D721Med (cell line): ENCODE measurements at regions not wholly inside any gene's neighbourhood (a gene's known extent, or its start where the extent isn't known, plus 50 kb on each side); places are given as distances from the start of the nearest gene placed in this dataset.

Experiments used
- DNase-seq: peaks from one replicate; pipeline ENCODE4 v3.0.0; 2011; ENCODE audit warnings: low spot score; ENCODE audit not compliant: insufficient read length
- FAIRE-seq: peaks from 2 replicates; lab custom pipeline; 2011; peaks lifted over from hg19 to GRCh38; lab: Jason Lieb, UNC
- TF ChIP-seq, protein P1 (sequence below): IDR thresholded peaks from 2 replicates; pipeline ENCODE4 v1.5.1; 2012; ENCODE audit warnings: mild to moderate bottlenecking, control low read depth; ENCODE audit not compliant: insufficient read depth; ENCODE audit errors: missing control alignments

GRCh38 chr18:71329114-71329513 is 1040.3 kb downstream of the SOCS6 start:
- FAIRE-seq (peak; percentile 94), DNase-seq (no peak)
- TF ChIP-seq, protein P1, sequence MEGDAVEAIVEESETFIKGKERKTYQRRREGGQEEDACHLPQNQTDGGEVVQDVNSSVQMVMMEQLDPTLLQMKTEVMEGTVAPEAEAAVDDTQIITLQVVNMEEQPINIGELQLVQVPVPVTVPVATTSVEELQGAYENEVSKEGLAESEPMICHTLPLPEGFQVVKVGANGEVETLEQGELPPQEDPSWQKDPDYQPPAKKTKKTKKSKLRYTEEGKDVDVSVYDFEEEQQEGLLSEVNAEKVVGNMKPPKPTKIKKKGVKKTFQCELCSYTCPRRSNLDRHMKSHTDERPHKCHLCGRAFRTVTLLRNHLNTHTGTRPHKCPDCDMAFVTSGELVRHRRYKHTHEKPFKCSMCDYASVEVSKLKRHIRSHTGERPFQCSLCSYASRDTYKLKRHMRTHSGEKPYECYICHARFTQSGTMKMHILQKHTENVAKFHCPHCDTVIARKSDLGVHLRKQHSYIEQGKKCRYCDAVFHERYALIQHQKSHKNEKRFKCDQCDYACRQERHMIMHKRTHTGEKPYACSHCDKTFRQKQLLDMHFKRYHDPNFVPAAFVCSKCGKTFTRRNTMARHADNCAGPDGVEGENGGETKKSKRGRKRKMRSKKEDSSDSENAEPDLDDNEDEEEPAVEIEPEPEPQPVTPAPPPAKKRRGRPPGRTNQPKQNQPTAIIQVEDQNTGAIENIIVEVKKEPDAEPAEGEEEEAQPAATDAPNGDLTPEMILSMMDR: no peak

DNA sequence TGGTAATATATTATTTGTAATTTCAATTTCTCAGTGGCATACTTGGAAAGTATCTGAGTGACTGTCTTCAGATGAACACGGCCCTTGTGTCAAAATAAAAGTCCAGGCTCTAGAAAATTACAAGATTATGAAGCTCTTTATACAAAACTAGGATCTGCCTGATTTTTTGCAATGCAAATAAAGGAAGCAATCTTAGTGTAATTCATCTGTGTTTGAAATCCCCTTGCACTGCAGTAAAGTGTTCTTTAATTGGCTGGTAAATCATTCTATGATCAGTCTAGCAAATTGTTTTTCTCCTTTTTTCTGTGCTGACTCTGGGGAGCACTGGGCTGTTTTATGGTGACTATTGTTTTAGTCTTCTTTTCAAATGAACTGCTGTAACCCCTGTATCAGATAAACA is 1039.0 kb downstream of the SOCS6 start:
- TF ChIP-seq, protein P1: no peak
- FAIRE-seq (no peak), DNase-seq (no peak)

DNA sequence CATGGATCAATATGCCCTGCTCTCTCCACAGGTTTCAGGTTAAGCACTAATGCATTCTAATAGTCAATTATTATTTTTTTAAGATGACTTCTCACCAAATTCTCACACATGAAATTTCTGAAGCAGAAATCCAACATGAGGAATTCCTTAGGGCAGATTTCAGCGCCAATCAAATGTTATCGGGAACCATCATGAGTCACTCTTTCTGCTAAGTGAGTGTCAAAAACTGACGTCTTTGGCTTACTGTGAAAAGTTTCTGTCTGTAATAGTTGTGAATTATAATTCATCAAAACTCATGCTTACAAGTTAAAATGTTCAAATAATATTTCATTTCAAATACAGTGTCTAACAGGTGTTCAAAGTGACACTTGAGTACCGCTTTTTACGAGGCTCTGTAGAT is 1038.6 kb downstream of the SOCS6 start:
- TF ChIP-seq, protein P1: no peak
- no peak for DNase-seq
- FAIRE-seq: no peak

DNA sequence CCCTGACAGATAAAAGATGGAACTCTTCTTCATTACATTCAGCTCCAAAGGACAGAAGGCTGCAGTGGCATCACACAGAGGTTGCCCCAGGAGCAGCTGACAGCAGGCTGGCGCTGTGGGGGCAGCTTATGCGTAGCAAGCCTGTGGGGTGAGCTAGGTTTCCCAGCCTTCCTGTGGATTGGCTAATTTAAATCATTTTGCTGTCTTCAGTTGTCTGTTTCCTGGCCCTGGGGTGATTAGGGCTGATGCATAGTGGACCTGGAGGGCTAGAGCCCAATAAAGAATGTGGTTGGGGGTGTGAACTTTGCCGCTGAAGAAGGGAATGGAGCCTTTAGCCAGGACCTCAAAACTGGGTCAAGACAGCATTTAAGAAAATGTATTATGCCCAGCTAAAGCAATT is 1038.0 kb downstream of the SOCS6 start:
- no peak for FAIRE-seq
- DNase-seq: no peak
- TF ChIP-seq, protein P1: no peak

DNA sequence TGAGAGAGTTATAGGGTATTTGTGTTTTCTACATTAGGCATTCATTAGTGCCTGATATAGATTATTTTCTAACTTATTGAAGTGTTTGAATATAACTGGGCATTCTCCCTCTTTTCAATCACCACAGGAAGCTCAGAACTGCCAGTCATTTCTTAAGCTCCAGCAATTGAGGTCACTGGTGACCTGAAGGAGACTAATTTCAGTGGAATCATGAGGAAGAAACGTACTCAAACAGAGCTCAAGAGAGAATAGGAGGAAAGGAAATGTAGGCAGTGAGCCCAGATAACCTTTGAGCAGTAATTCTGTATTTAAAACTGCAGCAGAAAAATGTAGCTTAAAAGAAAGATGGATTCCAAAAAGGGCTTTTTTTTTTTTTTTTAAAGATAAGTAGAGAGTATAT is 1035.5 kb downstream of the SOCS6 start:
- DNase-seq (no peak), FAIRE-seq (peak; percentile 38)
- TF ChIP-seq, protein P1: no peak

DNA sequence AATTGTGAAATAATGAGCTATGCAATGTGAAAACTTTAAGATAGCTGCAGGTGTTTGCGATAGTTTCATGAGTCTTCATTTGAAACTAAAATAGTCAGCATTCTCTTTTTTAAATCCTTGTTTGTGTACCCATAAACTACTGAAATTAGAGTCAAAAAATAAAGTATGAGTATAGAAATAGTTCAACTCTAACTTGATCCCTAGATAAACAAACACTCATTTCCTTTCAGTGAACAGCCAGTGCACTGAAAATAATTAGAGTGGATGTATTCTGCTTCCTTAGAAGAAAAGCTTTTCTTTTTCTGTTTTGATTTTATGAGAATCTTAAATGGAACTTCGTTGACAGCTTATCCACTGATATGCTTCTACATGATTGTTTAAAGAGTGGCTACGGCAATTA is 1033.4 kb downstream of the SOCS6 start:
- no peak for FAIRE-seq
- TF ChIP-seq, protein P1: no peak
- no peak for DNase-seq

DNA sequence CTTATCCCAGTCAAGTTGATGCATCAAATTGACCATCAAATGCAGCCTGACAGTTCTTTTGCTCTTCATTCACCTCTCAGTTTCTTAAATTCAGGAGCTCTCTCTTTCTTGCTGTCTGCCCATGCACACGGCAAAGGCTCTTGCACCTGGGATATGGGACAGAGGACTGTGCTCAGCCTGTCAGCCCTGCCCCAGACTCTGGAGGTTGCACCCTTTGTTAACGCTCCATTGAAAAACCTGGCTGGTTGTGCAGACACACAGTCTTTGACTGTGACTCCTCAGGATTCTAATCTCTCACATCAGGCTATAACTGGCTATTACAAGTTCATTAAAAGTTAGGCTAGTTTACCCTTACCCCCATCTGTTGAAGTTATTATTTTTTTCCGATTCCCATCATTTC is 1032.5 kb downstream of the SOCS6 start:
- TF ChIP-seq, protein P1: no peak
- no peak for DNase-seq
- no peak for FAIRE-seq
